ENCODE measurements at regions not wholly inside any gene's neighbourhood (a gene's known extent, or its start where the extent isn't known, plus 50 kb on each side); places are given as distances from the start of the nearest gene placed in this dataset.

DNA sequence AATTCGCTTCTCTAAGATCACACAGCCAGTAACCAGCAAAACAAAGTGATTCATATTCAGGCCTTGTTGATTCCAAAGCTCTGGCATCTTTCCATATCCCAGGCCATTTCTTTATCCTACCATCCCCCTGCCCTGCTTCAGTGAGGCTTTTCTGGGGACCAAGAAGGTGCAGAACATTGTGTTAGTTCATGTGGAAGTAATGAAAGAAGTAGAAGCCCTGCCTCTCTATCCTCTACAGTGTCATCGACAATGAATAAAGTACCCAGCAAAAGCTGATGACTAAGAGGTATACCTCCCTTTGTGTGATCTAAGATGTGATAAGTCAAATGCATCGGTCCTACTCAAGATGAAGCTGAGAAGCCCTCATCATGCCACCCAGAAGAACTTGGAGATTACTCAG, 383.2 kb downstream of the BCL11A start:
- TF ChIP-seq, protein P1, sequence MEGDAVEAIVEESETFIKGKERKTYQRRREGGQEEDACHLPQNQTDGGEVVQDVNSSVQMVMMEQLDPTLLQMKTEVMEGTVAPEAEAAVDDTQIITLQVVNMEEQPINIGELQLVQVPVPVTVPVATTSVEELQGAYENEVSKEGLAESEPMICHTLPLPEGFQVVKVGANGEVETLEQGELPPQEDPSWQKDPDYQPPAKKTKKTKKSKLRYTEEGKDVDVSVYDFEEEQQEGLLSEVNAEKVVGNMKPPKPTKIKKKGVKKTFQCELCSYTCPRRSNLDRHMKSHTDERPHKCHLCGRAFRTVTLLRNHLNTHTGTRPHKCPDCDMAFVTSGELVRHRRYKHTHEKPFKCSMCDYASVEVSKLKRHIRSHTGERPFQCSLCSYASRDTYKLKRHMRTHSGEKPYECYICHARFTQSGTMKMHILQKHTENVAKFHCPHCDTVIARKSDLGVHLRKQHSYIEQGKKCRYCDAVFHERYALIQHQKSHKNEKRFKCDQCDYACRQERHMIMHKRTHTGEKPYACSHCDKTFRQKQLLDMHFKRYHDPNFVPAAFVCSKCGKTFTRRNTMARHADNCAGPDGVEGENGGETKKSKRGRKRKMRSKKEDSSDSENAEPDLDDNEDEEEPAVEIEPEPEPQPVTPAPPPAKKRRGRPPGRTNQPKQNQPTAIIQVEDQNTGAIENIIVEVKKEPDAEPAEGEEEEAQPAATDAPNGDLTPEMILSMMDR (IDR thresholded peaks at IDR 0.05; ENCODE audit: insufficient read depth, low read length) = no peak
- TF ChIP-seq POLR2AphosphoS5 (IDR thresholded peaks at IDR 0.05; ENCODE audit: low read depth) (no peak), GABPA (IDR thresholded peaks at IDR 0.05; ENCODE audit: low read depth) (no peak)

Data from HL-60 (cell line).